EH (cell line): ENCODE measurements at regions not wholly inside any gene's neighbourhood (a gene's known extent, or its start where the extent isn't known, plus 50 kb on each side); places are given as distances from the start of the nearest gene placed in this dataset.

Experiments
- DNase-seq: peaks from one replicate; pipeline ENCODE4 v3.0.0-alpha.2; 2015; ENCODE audit warnings: low read depth

GRCh38 chr18:51852681-51853080 lies 487.3 kb upstream of the DCC start:
- DNase-seq, result no peak

GRCh38 chr18:51857989-51858388 lies 482.0 kb upstream of the DCC start:
- DNase-seq, result no peak

- no peak for DNase-seq
Measured at GRCh38 chr18:51861046-51861445, 479.0 kb upstream of the DCC start.

- no peak for DNase-seq
Measured at GRCh38 chr18:51862051-51862715, 477.8 kb upstream of the DCC start.

- DNase-seq, result no peak
Measured at GRCh38 chr18:51864219-51864965, 475.6 kb upstream of the DCC start.

GRCh38 chr18:51865538-51865937 lies 474.5 kb upstream of the DCC start:
- DNase-seq, result no peak

- peak; percentile 1 for DNase-seq
Measured at GRCh38 chr18:51867767-51868166, 472.2 kb upstream of the DCC start.

GRCh38 chr18:51878724-51879123 lies 461.3 kb upstream of the DCC start:
- no peak for DNase-seq

GRCh38 chr18:51879329-51879728 lies 460.7 kb upstream of the DCC start:
- no peak for DNase-seq

- no peak for DNase-seq
Measured at GRCh38 chr18:51881394-51881793, 458.6 kb upstream of the DCC start.

GRCh38 chr18:51884039-51884438 lies 456.0 kb upstream of the DCC start:
- DNase-seq, result no peak

- DNase-seq, result peak; percentile 7
Measured at GRCh38 chr18:51890762-51891161, 449.2 kb upstream of the DCC start.

GRCh38 chr18:51891876-51892275 lies 448.1 kb upstream of the DCC start:
- DNase-seq, result no peak

GRCh38 chr18:51897884-51898283 lies 442.1 kb upstream of the DCC start:
- DNase-seq, result no peak

GRCh38 chr18:51907687-51908597 lies 432.1 kb upstream of the DCC start:
- no peak for DNase-seq

GRCh38 chr18:51908598-51908944 lies 431.4 kb upstream of the DCC start:
- no peak for DNase-seq

GRCh38 chr18:51911584-51911983 lies 428.4 kb upstream of the DCC start:
- no peak for DNase-seq

- no peak for DNase-seq
Measured at GRCh38 chr18:51912381-51912780, 427.6 kb upstream of the DCC start.

GRCh38 chr18:51915176-51915575 lies 424.8 kb upstream of the DCC start:
- no peak for DNase-seq

GRCh38 chr18:51921862-51922261 lies 418.1 kb upstream of the DCC start:
- no peak for DNase-seq

GRCh38 chr18:51933903-51934302 lies 406.1 kb upstream of the DCC start:
- no peak for DNase-seq

- no peak for DNase-seq
Measured at GRCh38 chr18:51936115-51936514, 403.9 kb upstream of the DCC start.

GRCh38 chr18:51941999-51942398 lies 398.0 kb upstream of the DCC start:
- no peak for DNase-seq
